Adrenal gland (tissue), 9 donors: ENCODE measurements at regions not wholly inside any gene's neighbourhood (a gene's known extent, or its start where the extent isn't known, plus 50 kb on each side); places are given as distances from the start of the nearest gene placed in this dataset.
A peak's percentile ranks its signal among the peaks of the same experiment; 100 is the strongest.

Experiments used
- DNase-seq, 7 donors: peaks; one replicate each; pipeline ENCODE4 v3.0.0-alpha.2; 2019 to 2020
- H3K27ac ChIP-seq, 5 donors: fragments of 200-600 bp; sonication (generic) in 4 of 5; 1 replicate in 3 of 5; 2 replicates in 2 of 5; pipeline versions ENCODE4 v1.5.1 to v1.8.0; 2016 to 2020; ENCODE audit warnings: mild to moderate bottlenecking in 1 of 5
- H3K27me3 ChIP-seq: fragments of 200-600 bp; 2 replicates; pipeline ENCODE4 v1.8.0; 2021
- H3K36me3 ChIP-seq, 2 donors: fragments of 200-600 bp; replicated peaks in 1 of 2; 1 replicate in 1 of 2; 2 replicates in 1 of 2; pipeline versions ENCODE4 v1.5.1 to v1.8.0; 2018 to 2022
- H3K4me1 ChIP-seq, 2 donors: fragments of 200-600 bp; replicated peaks in 1 of 2; 1 replicate in 1 of 2; 2 replicates in 1 of 2; pipeline versions ENCODE4 v1.5.1 to v1.8.0; 2018 to 2021
- H3K4me3 ChIP-seq, 4 donors: fragments of 200-600 bp; sonication (generic) in 3 of 4; one replicate each; pipeline ENCODE4 v1.5.1; 2016 to 2018
- H3K9me3 ChIP-seq, 3 donors: fragments of 200-600 bp; sonication (generic) in 1 of 3; replicated peaks in 1 of 3; 1 replicate in 2 of 3; 2 replicates in 1 of 3; pipeline versions ENCODE4 v1.5.1 to v1.8.0; 2016 to 2021
- POLR2A ChIP-seq, 2 donors: fragments of 450-650 bp; IDR thresholded peaks; one replicate each; pipeline ENCODE4 v1.6.1; 2017; ENCODE audit warnings: antibody characterized with exemption in 2 of 2, mild to moderate bottlenecking in 2 of 2, moderate library complexity in 1 of 2
- WGBS, 4 donors: extraction: QIAGEN DNeasy Blood & Tissue Kit in 2 of 4; methylation state at CpG; one replicate each; pipeline versions ENCODE4 v1.1.5 to v1.1.7; 2013 to 2017; 5-methylcytosine and 5-hydroxymethylcytosine counted together
- intact Hi-C, 2 donors: fragments of 100-400 bp; cut with DNase I; formaldehyde crosslinking; loops; one replicate each; pipeline versions ENCODE4 v1.14.1 to v1.15.0; 2022 to 2023
- TF ChIP-seq, protein P1 (sequence below), 6 experiments: fragments of 450-650 bp in 4 of 6; fragments of 200-600 bp in 2 of 6; sonication (generic) in 1 of 6; IDR thresholded peaks; 1 replicate in 5 of 6; 2 replicates in 1 of 6; pipeline versions ENCODE4 v1.5.1 to v1.8.0; 2016 to 2021; ENCODE audit warnings: antibody characterized with exemption in 6 of 6, mild to moderate bottlenecking in 2 of 6, moderate library complexity in 1 of 6
- donor health status: healthy with polysubstance abuse.
- donor health status: Bipolar disorder and iron deficiency.
- donor health status: DM: yes; HTN: yes; CAD: no.
- donor health status: DM: no; HTN: no; CAD: no.
- donor health status: DM: no; HTN: no; CAD: no.

DNA sequence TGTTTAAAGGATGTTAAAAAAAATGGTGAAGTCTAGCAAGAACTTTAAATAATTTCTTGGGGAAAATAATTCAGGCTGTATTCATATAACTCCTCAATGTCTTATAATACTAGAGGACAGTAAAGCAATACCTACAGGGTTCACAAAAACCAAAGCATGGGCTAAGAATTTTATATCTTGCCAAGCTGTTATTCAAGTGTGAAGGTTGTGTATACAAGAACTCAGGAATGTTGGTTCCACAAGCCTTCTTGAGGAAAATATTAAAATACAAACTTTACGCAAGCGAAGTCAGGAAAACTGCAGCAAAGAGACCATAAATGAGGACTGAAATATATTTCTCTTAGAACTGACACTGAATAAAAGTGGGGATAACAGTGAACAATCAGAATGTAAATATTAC, 76.1 kb upstream of the DNAJC10 start:
- intact Hi-C loops: no loop called here
- Histone ChIP-seq H3K4me1 (no peaks in the 10 kb centered on the region), H3K27me3 (no peaks in the 10 kb centered on the region), H3K4me3 (no peak overlapping the region), H3K27ac (no peak overlapping the region), H3K36me3 (no peaks in the 10 kb centered on the region), H3K9me3 (no peaks in the 10 kb centered on the region)
- TF ChIP-seq, protein P1, sequence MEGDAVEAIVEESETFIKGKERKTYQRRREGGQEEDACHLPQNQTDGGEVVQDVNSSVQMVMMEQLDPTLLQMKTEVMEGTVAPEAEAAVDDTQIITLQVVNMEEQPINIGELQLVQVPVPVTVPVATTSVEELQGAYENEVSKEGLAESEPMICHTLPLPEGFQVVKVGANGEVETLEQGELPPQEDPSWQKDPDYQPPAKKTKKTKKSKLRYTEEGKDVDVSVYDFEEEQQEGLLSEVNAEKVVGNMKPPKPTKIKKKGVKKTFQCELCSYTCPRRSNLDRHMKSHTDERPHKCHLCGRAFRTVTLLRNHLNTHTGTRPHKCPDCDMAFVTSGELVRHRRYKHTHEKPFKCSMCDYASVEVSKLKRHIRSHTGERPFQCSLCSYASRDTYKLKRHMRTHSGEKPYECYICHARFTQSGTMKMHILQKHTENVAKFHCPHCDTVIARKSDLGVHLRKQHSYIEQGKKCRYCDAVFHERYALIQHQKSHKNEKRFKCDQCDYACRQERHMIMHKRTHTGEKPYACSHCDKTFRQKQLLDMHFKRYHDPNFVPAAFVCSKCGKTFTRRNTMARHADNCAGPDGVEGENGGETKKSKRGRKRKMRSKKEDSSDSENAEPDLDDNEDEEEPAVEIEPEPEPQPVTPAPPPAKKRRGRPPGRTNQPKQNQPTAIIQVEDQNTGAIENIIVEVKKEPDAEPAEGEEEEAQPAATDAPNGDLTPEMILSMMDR (IDR thresholded peaks at IDR 0.05): no peak
- TF ChIP-seq POLR2A (IDR thresholded peaks at IDR 0.05): no peak
- DNase-seq: no peak
- WGBS, 4 donors: 93 to 98% (median 96%) methylated on average over 2 of the region's 2 CpGs

DNA sequence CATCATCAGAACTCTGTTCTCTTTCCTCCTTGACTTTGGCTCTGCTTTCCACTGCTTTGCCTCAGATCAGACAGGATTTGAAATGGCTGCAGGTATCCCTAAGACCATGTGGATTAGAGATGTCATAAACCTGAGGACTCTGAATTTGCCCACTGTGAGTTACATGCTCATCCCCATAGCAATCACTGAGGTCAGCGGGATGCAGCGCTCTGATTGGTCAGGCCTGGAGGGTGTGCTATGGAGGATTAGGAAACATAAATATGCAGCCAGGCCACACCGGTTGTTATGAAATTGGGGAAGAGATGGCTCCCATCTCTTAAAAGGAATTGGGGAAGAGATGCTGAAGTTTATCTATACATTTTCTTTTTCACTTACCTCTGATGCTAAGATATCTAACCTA, 73.7 kb upstream of the DNAJC10 start:
- 72 to 88% (median 76%) methylated on average over 3 of the region's 3 CpGs for WGBS, 4 donors
- intact Hi-C loops: no loop called here

DNA sequence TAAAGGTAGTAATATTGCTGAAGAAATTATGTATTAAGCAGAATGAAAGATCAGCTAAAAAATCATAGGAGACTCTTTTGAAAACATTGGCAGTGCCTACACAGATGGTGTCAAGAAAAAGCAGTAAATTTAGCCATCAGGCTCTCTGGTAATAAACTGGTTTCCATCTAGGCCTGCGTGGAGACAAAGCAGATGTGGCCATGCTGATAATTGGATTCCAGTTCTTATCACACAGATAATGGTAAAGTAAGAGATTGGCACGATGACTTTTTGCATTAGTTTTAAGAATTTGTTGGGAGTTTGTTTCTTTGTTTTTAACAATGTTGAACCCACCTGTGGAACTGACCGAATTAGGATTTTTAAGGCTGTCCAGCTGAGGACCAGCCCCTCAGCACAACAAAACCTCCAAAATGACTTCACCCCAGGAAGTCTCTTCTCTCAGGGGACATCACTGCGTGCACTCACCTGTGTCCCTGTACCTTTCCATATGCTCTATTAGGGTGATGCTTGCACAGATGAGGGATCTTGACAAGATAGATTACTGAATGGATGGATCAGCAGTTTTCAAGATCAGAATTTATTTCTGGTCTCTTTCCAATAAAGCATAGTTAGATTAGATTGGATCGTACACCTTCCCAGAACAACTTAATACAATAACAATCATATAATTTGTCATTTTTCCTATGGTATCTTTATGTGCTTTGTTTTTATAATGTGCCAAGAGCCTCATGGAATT, 69.1 kb upstream of the DNAJC10 start:
- intact Hi-C loops: no loop called here
- Histone ChIP-seq H3K27ac (no peak overlapping the region), H3K4me3 (no peak overlapping the region), H3K36me3 (no peaks in the 10 kb centered on the region), H3K4me1 (no peaks in the 10 kb centered on the region), H3K9me3 (no peaks in the 10 kb centered on the region), H3K27me3 (no peaks in the 10 kb centered on the region)
- TF ChIP-seq POLR2A (IDR thresholded peaks at IDR 0.05): no peak
- TF ChIP-seq, protein P1 (IDR thresholded peaks at IDR 0.05): no peak
- 79 to 87% (median 82%) methylated on average over 5 of the region's 5 CpGs for WGBS, 4 donors
- no peak for DNase-seq

More for the DNA sequence above, 73.7 kb upstream of the DNAJC10 start:
- Histone ChIP-seq H3K27ac (no peak overlapping the region), H3K27me3 (no peaks in the 10 kb centered on the region), H3K4me1 (no peaks in the 10 kb centered on the region), H3K36me3 (no peaks in the 10 kb centered on the region), H3K4me3 (no peak overlapping the region), H3K9me3 (no peaks in the 10 kb centered on the region)
- DNase-seq: peak in 6 of 7 donors; percentile 39 to 68 (median 56)
- TF ChIP-seq, protein P1 (IDR thresholded peaks at IDR 0.05): no peak
- TF ChIP-seq POLR2A (IDR thresholded peaks at IDR 0.05): no peak

DNA sequence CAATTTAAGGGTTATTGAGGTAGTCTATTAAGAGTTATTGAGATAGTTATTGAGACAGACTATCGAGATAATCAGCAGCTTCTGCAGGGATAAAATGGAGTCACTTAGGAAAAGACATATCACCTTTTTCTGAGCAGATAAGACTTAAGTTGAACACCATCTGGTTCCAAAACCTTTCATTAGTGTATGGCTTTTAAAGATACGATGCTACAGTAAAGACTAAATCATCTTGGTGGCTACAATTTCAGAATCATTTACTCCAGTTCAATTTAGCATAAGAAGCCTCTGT, 68.6 kb upstream of the DNAJC10 start:
- H3K36me3 ChIP-seq: no peaks in the 10 kb centered on the region
- no peaks in the 10 kb centered on the region for H3K9me3 ChIP-seq
- 66 to 76% (median 73%) methylated on average over 2 of the region's 2 CpGs for WGBS, 4 donors
- H3K4me3 ChIP-seq: no peak overlapping the region
- no peak for TF ChIP-seq POLR2A (IDR thresholded peaks at IDR 0.05)
- TF ChIP-seq, protein P1 (IDR thresholded peaks at IDR 0.05): no peak
- intact Hi-C loops: no loop called here
- H3K4me1 ChIP-seq: no peaks in the 10 kb centered on the region
- H3K27me3 ChIP-seq: no peaks in the 10 kb centered on the region
- DNase-seq: no peak
- H3K27ac ChIP-seq: no peak overlapping the region
